ENCODE measurements at regions not wholly inside any gene's neighbourhood (a gene's known extent, or its start where the extent isn't known, plus 50 kb on each side); places are given as distances from the start of the nearest gene placed in this dataset.

- CTCF ChIA-PET, result interaction anchor here (1.1 to 2.7 kb wide), 3 partner anchors 9 to 537 kb away, joined by 3 to 14 read pairs (median 3); no protein-coding TSS in a partner anchor
- peaks cover 10% of the 10 kb centered on the region for H3K27me3 Mint-ChIP-seq (ENCODE audit: low read depth)
- no peak overlapping the region for H3K27ac Mint-ChIP-seq
- no peak for DNase-seq
- intact Hi-C loops (cut with micrococcal nuclease), result no loop called here
- H3K36me3 Mint-ChIP-seq (ENCODE audit: low read depth), result no peaks in the 10 kb centered on the region
- H3K9me3 Mint-ChIP-seq, result no peaks in the 10 kb centered on the region
- H3K4me1 Mint-ChIP-seq (ENCODE audit: low read depth), result no peaks in the 10 kb centered on the region
- no peak overlapping the region for H3K4me3 Mint-ChIP-seq
Observed at GRCh38 chr10:77702166-77702565, 64.6 kb upstream of the KCNMA1 start.

- no peak overlapping the region for H3K4me3 Mint-ChIP-seq
- CTCF ChIA-PET, result interaction anchor here (0.6 to 2.7 kb wide), 2 partner anchors 11 to 40 kb away, joined by 3 to 14 read pairs; no protein-coding TSS in a partner anchor
- DNase-seq, result no peak
- no peaks in the 10 kb centered on the region for H3K36me3 Mint-ChIP-seq (ENCODE audit: low read depth)
- no peak overlapping the region for H3K27ac Mint-ChIP-seq
- no peaks in the 10 kb centered on the region for H3K9me3 Mint-ChIP-seq
- intact Hi-C loops (cut with micrococcal nuclease), result no loop called here
- H3K4me1 Mint-ChIP-seq (ENCODE audit: low read depth), result no peaks in the 10 kb centered on the region
- H3K27me3 Mint-ChIP-seq (ENCODE audit: low read depth), result peaks cover 5% of the 10 kb centered on the region
Observed at GRCh38 chr10:77700086-77700485, 62.5 kb upstream of the KCNMA1 start.

- CTCF ChIA-PET, result no interaction called here
- no peaks in the 10 kb centered on the region for H3K4me1 Mint-ChIP-seq (ENCODE audit: low read depth)
- H3K27me3 Mint-ChIP-seq (ENCODE audit: low read depth), result peaks cover 2% of the 10 kb centered on the region
- no peak for DNase-seq
- intact Hi-C loops (cut with micrococcal nuclease), result no loop called here
- H3K9me3 Mint-ChIP-seq, result no peaks in the 10 kb centered on the region
- no peak overlapping the region for H3K4me3 Mint-ChIP-seq
- H3K27ac Mint-ChIP-seq, result no peak overlapping the region
- H3K36me3 Mint-ChIP-seq (ENCODE audit: low read depth), result no peaks in the 10 kb centered on the region
Observed at GRCh38 chr10:77699080-77699645, 61.6 kb upstream of the KCNMA1 start.

GRCh38 chr10:77698267-77698931, 60.8 kb upstream of the KCNMA1 start:
- no peak overlapping the region for H3K4me3 Mint-ChIP-seq
- intact Hi-C loops (cut with micrococcal nuclease), result no loop called here
- no peak overlapping the region for H3K27ac Mint-ChIP-seq
- no peak for DNase-seq
- no peaks in the 10 kb centered on the region for H3K4me1 Mint-ChIP-seq (ENCODE audit: low read depth)
- H3K27me3 Mint-ChIP-seq (ENCODE audit: low read depth), result peaks cover 2% of the 10 kb centered on the region
- CTCF ChIA-PET, result interaction anchor here (0.9 kb wide), 1 partner anchor 58 kb away, joined by 4 read pairs; no protein-coding TSS in a partner anchor
- no peaks in the 10 kb centered on the region for H3K36me3 Mint-ChIP-seq (ENCODE audit: low read depth)
- H3K9me3 Mint-ChIP-seq, result no peaks in the 10 kb centered on the region

GRCh38 chr10:77696584-77696983, 59.0 kb upstream of the KCNMA1 start:
- H3K4me3 Mint-ChIP-seq, result no peak overlapping the region

GRCh38 chr10:77695186-77695585, 57.6 kb upstream of the KCNMA1 start:
- no peak for DNase-seq
- intact Hi-C loops (cut with micrococcal nuclease), result no loop called here
- Mint-ChIP-seq H3K27me3 (ENCODE audit: low read depth) (peaks cover 8% of the 10 kb centered on the region), H3K9me3 (no peaks in the 10 kb centered on the region), H3K4me3 (no peak overlapping the region), H3K36me3 (ENCODE audit: low read depth) (no peaks in the 10 kb centered on the region), H3K4me1 (ENCODE audit: low read depth) (no peaks in the 10 kb centered on the region), H3K27ac (no peak overlapping the region)
- CTCF ChIA-PET, result no interaction called here

More at GRCh38 chr10:77696584-77696983, 59.0 kb upstream of the KCNMA1 start:
- no peak overlapping the region for H3K27ac Mint-ChIP-seq
- CTCF ChIA-PET, result no interaction called here
- H3K4me1 Mint-ChIP-seq (ENCODE audit: low read depth), result no peaks in the 10 kb centered on the region
- no peaks in the 10 kb centered on the region for H3K36me3 Mint-ChIP-seq (ENCODE audit: low read depth)
- H3K27me3 Mint-ChIP-seq (ENCODE audit: low read depth), result peaks cover 8% of the 10 kb centered on the region
- intact Hi-C loops (cut with micrococcal nuclease), result no loop called here
- no peak for DNase-seq
- H3K9me3 Mint-ChIP-seq, result no peaks in the 10 kb centered on the region

DNA sequence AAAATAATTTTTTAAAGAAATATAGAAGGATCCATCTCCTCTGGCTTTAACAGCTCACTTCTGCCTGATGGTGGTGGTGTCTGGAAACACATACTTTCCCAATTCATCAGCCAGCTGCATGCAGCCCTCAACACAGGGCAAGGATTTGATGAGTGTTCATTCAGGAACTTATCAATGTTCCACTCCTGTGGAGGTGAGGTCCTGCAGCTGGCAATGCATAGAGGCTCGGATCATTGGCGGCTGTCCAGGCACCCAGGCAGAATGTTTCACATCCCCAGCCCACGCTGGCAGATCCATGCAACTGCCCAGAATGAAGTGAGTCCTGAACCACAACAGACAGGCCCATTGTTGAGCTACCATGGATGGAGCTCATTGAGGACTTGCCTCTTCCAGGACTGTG, 55.2 kb upstream of the KCNMA1 start:
- intact Hi-C loops (cut with micrococcal nuclease), result no loop called here
- Mint-ChIP-seq H3K4me3 (no peak overlapping the region), H3K9me3 (no peaks in the 10 kb centered on the region), H3K27me3 (ENCODE audit: low read depth) (peaks cover 12% of the 10 kb centered on the region), H3K27ac (no peak overlapping the region), H3K36me3 (ENCODE audit: low read depth) (no peaks in the 10 kb centered on the region), H3K4me1 (ENCODE audit: low read depth) (no peaks in the 10 kb centered on the region)
- no peak for DNase-seq
- CTCF ChIA-PET, result interaction anchor here (4.9 kb wide), 1 partner anchor 20 kb away, joined by 30 read pairs; no protein-coding TSS in a partner anchor

GRCh38 chr10:77689339-77689738, 51.7 kb upstream of the KCNMA1 start:
- no peaks in the 10 kb centered on the region for H3K4me1 Mint-ChIP-seq (ENCODE audit: low read depth)
- H3K27ac Mint-ChIP-seq, result no peak overlapping the region
- DNase-seq, result no peak
- peaks cover 22% of the 10 kb centered on the region for H3K27me3 Mint-ChIP-seq (ENCODE audit: low read depth)
- H3K36me3 Mint-ChIP-seq (ENCODE audit: low read depth), result no peaks in the 10 kb centered on the region
- CTCF ChIA-PET, result interaction anchor here (4.9 kb wide), 1 partner anchor 23 kb away, joined by 30 read pairs; no protein-coding TSS in a partner anchor
- intact Hi-C loops (cut with micrococcal nuclease), result no loop called here
- no peaks in the 10 kb centered on the region for H3K9me3 Mint-ChIP-seq
- H3K4me3 Mint-ChIP-seq, result no peak overlapping the region

- no peak for DNase-seq
- Mint-ChIP-seq H3K9me3 (no peaks in the 10 kb centered on the region), H3K4me3 (no peak overlapping the region), H3K36me3 (ENCODE audit: low read depth) (no peaks in the 10 kb centered on the region), H3K4me1 (ENCODE audit: low read depth) (no peaks in the 10 kb centered on the region), H3K27ac (no peak overlapping the region), H3K27me3 (ENCODE audit: low read depth) (peaks cover 17% of the 10 kb centered on the region)
- intact Hi-C loops (cut with micrococcal nuclease), result no loop called here
- CTCF ChIA-PET, result no interaction called here
Observed at GRCh38 chr10:77687621-77688020, 50.0 kb upstream of the KCNMA1 start.
